Left ventricle myocardium inferior (tissue), 1 donor: ENCODE measurements at regions not wholly inside any gene's neighbourhood (a gene's known extent, or its start where the extent isn't known, plus 50 kb on each side); places are given as distances from the start of the nearest gene placed in this dataset.
A peak's percentile ranks its signal among the peaks of the same experiment; 100 is the strongest.

ENCODE experiments used
- DNase-seq: peaks from one replicate; pipeline ENCODE4 v3.0.0-alpha.2; 2020
- H3K27ac ChIP-seq: fragments of 200-600 bp; replicated peaks from 2 replicates; pipeline ENCODE4 v1.8.0; 2021
- H3K27me3 ChIP-seq: fragments of 200-600 bp; 2 replicates; pipeline ENCODE4 v1.8.0; 2021; ENCODE audit warnings: low read depth
- H3K36me3 ChIP-seq: fragments of 200-600 bp; 2 replicates; pipeline ENCODE4 v1.8.0; 2021
- H3K4me1 ChIP-seq: fragments of 200-600 bp; 2 replicates; pipeline ENCODE4 v1.8.0; 2021
- H3K4me3 ChIP-seq: fragments of 200-600 bp; 2 replicates; pipeline ENCODE4 v1.8.0; 2021; ENCODE audit warnings: mild to moderate bottlenecking, moderate library complexity
- H3K9me3 ChIP-seq: fragments of 200-600 bp; replicated peaks from 2 replicates; pipeline ENCODE4 v1.8.0; 2021
- intact Hi-C: fragments of 100-400 bp; cut with micrococcal nuclease; formaldehyde crosslinking; loops from one replicate; pipeline ENCODE4 v1.11.0; 2022
- TF ChIP-seq, protein P1 (sequence below): fragments of 200-600 bp; IDR thresholded peaks from 2 replicates; pipeline ENCODE4 v1.8.0; 2021; ENCODE audit warnings: antibody characterized with exemption, mild to moderate bottlenecking, borderline replicate concordance
- donor health status: DM: no; HTN: yes; CAD: no; lungs with severe emphysema.

DNA sequence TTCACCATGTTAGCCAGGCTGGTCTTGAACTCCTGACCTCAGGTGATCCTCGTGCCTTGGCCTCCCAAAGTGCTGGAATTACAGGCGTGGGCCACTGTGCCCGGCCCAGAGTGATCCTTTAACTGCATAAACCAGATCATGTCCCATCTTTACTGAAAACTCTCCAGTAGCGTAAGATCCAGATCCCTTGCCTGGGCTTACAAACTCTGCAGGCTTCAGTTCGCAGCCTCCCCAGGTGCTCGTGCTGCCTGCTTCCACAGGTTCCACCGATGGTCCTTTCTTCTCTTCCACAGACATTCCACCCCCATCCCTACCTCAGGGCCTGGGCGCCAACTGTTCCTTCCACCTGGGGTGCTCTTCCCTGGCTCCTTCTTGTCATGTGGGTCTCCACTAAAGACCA is 88.8 kb upstream of the SHANK2 start:
- TF ChIP-seq, protein P1, sequence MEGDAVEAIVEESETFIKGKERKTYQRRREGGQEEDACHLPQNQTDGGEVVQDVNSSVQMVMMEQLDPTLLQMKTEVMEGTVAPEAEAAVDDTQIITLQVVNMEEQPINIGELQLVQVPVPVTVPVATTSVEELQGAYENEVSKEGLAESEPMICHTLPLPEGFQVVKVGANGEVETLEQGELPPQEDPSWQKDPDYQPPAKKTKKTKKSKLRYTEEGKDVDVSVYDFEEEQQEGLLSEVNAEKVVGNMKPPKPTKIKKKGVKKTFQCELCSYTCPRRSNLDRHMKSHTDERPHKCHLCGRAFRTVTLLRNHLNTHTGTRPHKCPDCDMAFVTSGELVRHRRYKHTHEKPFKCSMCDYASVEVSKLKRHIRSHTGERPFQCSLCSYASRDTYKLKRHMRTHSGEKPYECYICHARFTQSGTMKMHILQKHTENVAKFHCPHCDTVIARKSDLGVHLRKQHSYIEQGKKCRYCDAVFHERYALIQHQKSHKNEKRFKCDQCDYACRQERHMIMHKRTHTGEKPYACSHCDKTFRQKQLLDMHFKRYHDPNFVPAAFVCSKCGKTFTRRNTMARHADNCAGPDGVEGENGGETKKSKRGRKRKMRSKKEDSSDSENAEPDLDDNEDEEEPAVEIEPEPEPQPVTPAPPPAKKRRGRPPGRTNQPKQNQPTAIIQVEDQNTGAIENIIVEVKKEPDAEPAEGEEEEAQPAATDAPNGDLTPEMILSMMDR: no peak
- Histone ChIP-seq H3K4me3 (no peak overlapping the region), H3K4me1 (no peaks in the 10 kb centered on the region), H3K9me3 (no peaks in the 10 kb centered on the region), H3K27ac (no peak overlapping the region), H3K27me3 (peaks cover 94% of the 10 kb centered on the region), H3K36me3 (no peaks in the 10 kb centered on the region)
- DNase-seq: no peak
- intact Hi-C loops: no loop called here

DNA sequence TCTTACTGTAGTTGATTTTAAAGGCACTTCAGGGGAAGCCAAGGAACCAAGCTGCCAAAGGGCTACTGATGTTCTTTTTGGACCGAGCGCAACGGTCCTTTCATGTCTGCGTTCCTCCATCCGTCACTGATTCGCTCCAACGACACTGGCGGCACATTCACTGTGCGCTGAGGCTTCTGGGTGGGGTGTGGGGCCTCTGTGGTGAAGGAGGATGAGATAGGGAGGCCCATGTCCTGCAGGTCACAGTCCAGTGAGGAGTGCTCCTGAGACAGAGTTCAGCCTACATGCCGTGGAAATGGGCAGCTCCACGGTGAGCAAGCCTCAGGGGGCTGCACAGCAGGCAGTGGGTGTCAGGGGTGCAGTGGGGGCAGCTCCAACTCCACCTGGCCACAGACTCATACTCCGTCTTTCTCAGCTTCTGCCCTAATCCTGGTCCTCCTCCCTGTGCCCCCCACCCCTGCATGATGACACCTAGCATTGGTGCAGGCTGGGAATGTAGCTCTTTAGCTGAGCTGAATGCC is 87.8 kb upstream of the SHANK2 start:
- intact Hi-C loops: no loop called here
- DNase-seq: no peak
- H3K36me3 ChIP-seq: no peaks in the 10 kb centered on the region
- no peaks in the 10 kb centered on the region for H3K4me1 ChIP-seq
- TF ChIP-seq, protein P1: no peak
- no peak overlapping the region for H3K27ac ChIP-seq
- no peaks in the 10 kb centered on the region for H3K9me3 ChIP-seq
- H3K4me3 ChIP-seq: no peak overlapping the region
- H3K27me3 ChIP-seq: peaks cover 94% of the 10 kb centered on the region

DNA sequence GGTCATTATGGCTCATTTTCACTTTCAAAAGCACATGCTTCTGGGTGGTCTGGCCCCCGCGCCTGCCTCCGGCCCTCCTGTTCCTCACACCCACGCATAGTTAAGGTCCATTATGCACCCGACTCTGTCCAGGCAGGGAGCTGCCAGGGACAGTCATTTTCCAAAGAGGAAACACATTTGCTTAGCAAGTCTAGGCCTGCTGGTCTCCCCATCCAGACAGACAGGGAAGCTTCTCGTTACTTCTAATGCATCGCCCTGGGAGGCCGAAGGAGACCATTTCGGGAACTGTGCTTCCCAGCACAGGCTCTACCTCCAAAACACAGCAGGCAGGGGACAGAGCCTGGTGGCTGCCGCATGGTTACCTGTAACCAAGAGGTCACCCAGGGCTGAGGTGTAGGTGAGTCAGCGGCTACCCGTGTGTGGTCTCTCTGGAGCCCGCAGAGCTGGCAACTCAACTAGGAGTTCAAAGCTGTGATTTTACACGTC is 87.1 kb upstream of the SHANK2 start:
- TF ChIP-seq, protein P1: no peak
- Histone ChIP-seq H3K9me3 (no peaks in the 10 kb centered on the region), H3K27ac (no peak overlapping the region), H3K4me1 (no peaks in the 10 kb centered on the region), H3K27me3 (peaks cover 94% of the 10 kb centered on the region), H3K36me3 (no peaks in the 10 kb centered on the region), H3K4me3 (peak overlapping the region; percentile 19)
- DNase-seq: no peak
- intact Hi-C loops: no loop called here

DNA sequence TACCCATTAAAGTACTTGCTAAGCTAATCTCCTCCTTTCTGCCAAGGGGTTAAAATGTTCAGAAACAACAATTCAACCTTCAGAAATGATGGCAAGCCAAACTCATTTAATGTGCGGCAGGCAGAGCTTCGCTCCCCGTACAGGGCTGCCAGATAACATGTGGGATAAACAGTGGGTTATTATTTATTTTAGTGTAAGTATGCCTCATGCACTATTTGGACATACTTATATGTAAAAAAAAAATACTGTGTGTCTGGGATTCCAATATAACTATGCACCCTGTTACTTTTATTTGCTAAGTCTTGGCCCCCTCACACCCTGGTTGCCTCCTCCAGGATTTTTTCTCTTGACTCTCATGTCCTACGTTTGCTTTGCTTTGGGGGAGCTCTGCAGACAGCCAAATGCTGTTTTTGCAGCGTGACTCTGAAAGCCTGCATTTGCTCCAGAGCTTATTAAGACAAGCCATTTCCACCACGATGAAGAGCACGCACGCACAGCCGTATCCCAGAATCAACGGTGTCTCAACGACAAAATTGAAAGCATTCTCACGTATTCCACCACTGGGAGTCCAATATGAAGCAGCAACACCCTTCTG is 86.5 kb upstream of the SHANK2 start:
- TF ChIP-seq, protein P1: no peak
- no peaks in the 10 kb centered on the region for H3K36me3 ChIP-seq
- no peak for DNase-seq
- H3K4me1 ChIP-seq: no peaks in the 10 kb centered on the region
- H3K4me3 ChIP-seq: peak overlapping the region; percentile 19
- H3K9me3 ChIP-seq: no peaks in the 10 kb centered on the region
- peaks cover 94% of the 10 kb centered on the region for H3K27me3 ChIP-seq
- H3K27ac ChIP-seq: no peak overlapping the region
- intact Hi-C loops: no loop called here

DNA sequence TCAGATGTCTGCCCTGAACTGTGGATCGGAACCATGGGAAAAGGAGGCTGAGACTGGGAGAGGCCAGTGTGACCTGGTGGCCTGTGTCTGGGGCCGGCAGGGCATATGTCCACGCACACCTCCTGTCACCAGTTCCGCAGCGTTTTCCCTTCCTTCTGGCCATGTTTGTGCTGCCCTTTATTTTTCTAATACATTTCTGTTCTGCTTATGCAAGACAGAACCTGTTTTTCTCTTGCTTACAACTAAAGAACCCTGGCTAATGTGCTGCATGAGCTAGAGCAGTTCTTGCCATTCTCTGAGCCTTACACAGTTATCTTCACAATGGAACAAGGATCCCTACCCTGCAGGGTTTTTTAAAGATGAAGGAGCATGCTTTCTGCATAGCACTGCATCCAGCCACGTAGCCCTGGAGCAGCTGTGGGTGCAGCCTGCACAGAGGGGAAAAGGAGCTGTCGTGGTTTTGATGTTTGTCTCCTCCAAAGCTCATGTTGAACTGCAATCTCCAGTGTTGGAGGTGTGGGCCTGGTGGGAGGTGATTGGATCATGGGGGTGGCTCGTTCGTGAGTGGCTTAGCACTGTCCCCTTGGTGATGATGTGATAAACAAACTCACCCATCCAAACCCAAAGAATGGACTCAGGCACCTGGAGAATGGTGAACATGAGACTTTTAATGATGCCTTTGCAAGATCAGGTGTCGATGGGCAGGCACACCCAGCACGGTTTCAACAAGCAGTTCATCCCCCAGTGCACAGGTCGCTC is 84.8 kb upstream of the SHANK2 start:
- peaks cover 8% of the 10 kb centered on the region for H3K9me3 ChIP-seq
- H3K4me3 ChIP-seq: no peak overlapping the region
- no peaks in the 10 kb centered on the region for H3K4me1 ChIP-seq
- H3K27ac ChIP-seq: no peak overlapping the region
- TF ChIP-seq, protein P1: no peak
- intact Hi-C loops: no loop called here
- H3K27me3 ChIP-seq: peaks cover 87% of the 10 kb centered on the region
- no peak for DNase-seq
- no peaks in the 10 kb centered on the region for H3K36me3 ChIP-seq
